Heart left ventricle (tissue), 16 donors: ENCODE measurements at regions not wholly inside any gene's neighbourhood (a gene's known extent, or its start where the extent isn't known, plus 50 kb on each side); places are given as distances from the start of the nearest gene placed in this dataset.

Source experiments
- ATAC-seq, 4 donors: fragments of 200-7000 bp; cut with Tn5 transposase; one replicate each; pipeline ENCODE4 v1.9.1; 2020 to 2022; ENCODE audit warnings: moderate library complexity in 4 of 4, mild to moderate bottlenecking in 3 of 4, moderate number of reproducible peaks in 1 of 4
- DNase-seq, 5 donors: peaks; one replicate each; pipeline ENCODE4 v3.0.0-alpha.2; 2020
- H3K27ac ChIP-seq, 12 donors: fragments of 200-600 bp; sonication (generic) in 4 of 12; one replicate each; pipeline versions ENCODE4 v1.5.0 to v1.8.0; 2016 to 2022; ENCODE audit warnings: mild to moderate bottlenecking in 2 of 12
- H3K27me3 ChIP-seq, 9 donors: fragments of 200-600 bp; sonication (generic) in 2 of 9; one replicate each; pipeline versions ENCODE4 v1.5.1 to v1.8.0; 2016 to 2022; ENCODE audit warnings: mild to moderate bottlenecking in 3 of 9
- H3K36me3 ChIP-seq, 9 donors: fragments of 200-600 bp; sonication (generic) in 2 of 9; one replicate each; pipeline versions ENCODE4 v1.5.0 to v1.8.0; 2018 to 2022; ENCODE audit warnings: mild to moderate bottlenecking in 2 of 9
- H3K4me1 ChIP-seq, 12 donors: fragments of 200-600 bp; sonication (generic) in 4 of 12; one replicate each; pipeline versions ENCODE4 v1.5.0 to v1.8.0; 2016 to 2022; ENCODE audit warnings: mild to moderate bottlenecking in 3 of 12
- H3K4me3 ChIP-seq, 12 donors: fragments of 200-600 bp; sonication (generic) in 4 of 12; one replicate each; pipeline versions ENCODE4 v1.5.0 to v1.8.0; 2017 to 2022; ENCODE audit warnings: mild to moderate bottlenecking in 9 of 12, moderate library complexity in 4 of 12
- H3K9me3 ChIP-seq, 12 donors: fragments of 200-600 bp; sonication (generic) in 4 of 12; one replicate each; pipeline versions ENCODE4 v1.5.0 to v1.8.0; 2016 to 2022; ENCODE audit warnings: mild to moderate bottlenecking in 1 of 12
- CTCF ChIP-seq, 12 donors: fragments of 200-600 bp; sonication (generic) in 4 of 12; IDR thresholded peaks; one replicate each; pipeline versions ENCODE4 v1.5.0 to v1.8.0; 2018 to 2022; ENCODE audit warnings: antibody characterized with exemption in 12 of 12, mild to moderate bottlenecking in 5 of 12
- POLR2A ChIP-seq, 2 donors: fragments of 450-650 bp; IDR thresholded peaks; one replicate each; pipeline ENCODE4 v1.6.1; 2017; ENCODE audit warnings: antibody characterized with exemption in 2 of 2, mild to moderate bottlenecking in 2 of 2, moderate library complexity in 2 of 2
- WGBS, 4 donors: extraction: QIAGEN DNeasy Blood & Tissue Kit in 2 of 4; methylation state at CpG; one replicate each; pipeline versions ENCODE4 v1.1.5 to v1.1.7; 2013 to 2018; 5-methylcytosine and 5-hydroxymethylcytosine counted together
- intact Hi-C, 10 donors: fragments of 100-400 bp; cut with DNase I; formaldehyde crosslinking; loops; one replicate each; pipeline versions ENCODE4 v1.11.1 to v1.14.2; 2022
- donor health status: ischemic (EF 13 %, LVEDD 7.1; RV severe dilation, severe dysfunction).
- donor health status: healthy with polysubstance abuse.
- donor health status: DM: no; HTN: yes; CAD: no.
- donor health status: DM: no; HTN: no; CAD: no.
- donor health status: ischemic (EF 25% LVEDD 6.9; RV normal size, moderate dysfunction).
- donor health status: ischemic (EF 25% LVEDD 5.7; RV mildly dilated, moderate dysfunction).
- donor health status: healthy.
- donor health status: DM: yes; HTN: yes; CAD: no.
- donor health status: ischemic (EF 35%, LVEDD 5.7; RV mildly dilated, moderate dysfunction).
- donor health status: nonischemic (EF 11% LVEDD 7.7; RV severe dilation, severe dysfunction).
- donor health status: DM: yes; HTN: yes; CAD: no.
- donor health status: PGD.
- donor health status: ischemic (EF 29% LVEDD 5.4; RV normal size, mild dysfunction).
- donor health status: nonischemic (EF 23%, LVEDD 6.1; RV moderate dilation, normal function).

- DNase-seq: no peak
- H3K36me3 ChIP-seq: no peaks in the 10 kb centered on the region
- H3K27ac ChIP-seq: no peak overlapping the region
- H3K4me3 ChIP-seq: no peak overlapping the region
- intact Hi-C loops: no loop called here
- no peaks in the 10 kb centered on the region for H3K27me3 ChIP-seq
- TF ChIP-seq CTCF (IDR thresholded peaks at IDR 0.05) (no peak), POLR2A (IDR thresholded peaks at IDR 0.05) (no peak)
- no peaks in the 10 kb centered on the region for H3K4me1 ChIP-seq
- ATAC-seq: no peak
- 48 to 81% (median 53%) methylated on average over 2 of the region's 2 CpGs for WGBS, 4 donors
- H3K9me3 ChIP-seq: peaks cover 0 to 6% (median 0%) of the 10 kb centered on the region in 12 donors
These were observed 232.1 kb downstream of the HAO1 start for GRCh38 chr20:7708112-7708511.

- TF ChIP-seq POLR2A (IDR thresholded peaks at IDR 0.05) (no peak), CTCF (IDR thresholded peaks at IDR 0.05) (no peak)
- Histone ChIP-seq H3K9me3 (peaks cover 0 to 6% (median 0%) of the 10 kb centered on the region in 12 donors), H3K27me3 (no peaks in the 10 kb centered on the region), H3K27ac (no peak overlapping the region), H3K4me3 (no peak overlapping the region), H3K4me1 (no peaks in the 10 kb centered on the region), H3K36me3 (no peaks in the 10 kb centered on the region)
- no peak for ATAC-seq
- intact Hi-C loops: no loop called here
- DNase-seq: no peak
- 86 to 97% (median 90%) methylated on average over 2 of the region's 2 CpGs for WGBS, 4 donors
These were observed 231.5 kb downstream of the HAO1 start for GRCh38 chr20:7708782-7709181.

GRCh38 chr20:7710440-7710839 is 229.8 kb downstream of the HAO1 start:
- H3K4me3 ChIP-seq: no peak overlapping the region
- intact Hi-C loops: no loop called here
- DNase-seq (no peak), ATAC-seq (no peak)
- no peaks in the 10 kb centered on the region for H3K36me3 ChIP-seq
- H3K4me1 ChIP-seq: no peaks in the 10 kb centered on the region
- no peak overlapping the region for H3K27ac ChIP-seq
- no peak for TF ChIP-seq CTCF (IDR thresholded peaks at IDR 0.05)
- no peak for TF ChIP-seq POLR2A (IDR thresholded peaks at IDR 0.05)
- no peaks in the 10 kb centered on the region for H3K27me3 ChIP-seq
- 88 to 92% (median 90%) methylated on average over 8 of the region's 8 CpGs for WGBS, 4 donors
- peaks cover 0 to 6% (median 0%) of the 10 kb centered on the region in 12 donors for H3K9me3 ChIP-seq

- ATAC-seq: no peak
- DNase-seq: no peak
- Histone ChIP-seq H3K27me3 (no peaks in the 10 kb centered on the region), H3K27ac (no peak overlapping the region), H3K36me3 (no peaks in the 10 kb centered on the region), H3K4me1 (no peaks in the 10 kb centered on the region), H3K4me3 (no peak overlapping the region), H3K9me3 (peaks cover 0 to 6% (median 0%) of the 10 kb centered on the region in 12 donors)
- intact Hi-C loops: no loop called here
- WGBS, 4 donors: 76 to 82% (median 80%) methylated on average over 1 of the region's 1 CpG
- TF ChIP-seq CTCF (IDR thresholded peaks at IDR 0.05): no peak
- no peak for TF ChIP-seq POLR2A (IDR thresholded peaks at IDR 0.05)
These were observed 227.6 kb downstream of the HAO1 start for GRCh38 chr20:7712661-7713060.
